Loucy (cell line): ENCODE measurements at regions not wholly inside any gene's neighbourhood (a gene's known extent, or its start where the extent isn't known, plus 50 kb on each side); places are given as distances from the start of the nearest gene placed in this dataset.

Experiments used
- CTCF ChIP-seq: fragments of 200-600 bp; sonication (generic); conservative IDR thresholded peaks from 2 replicates; pipeline ENCODE4 v1.5.1; 2014; ENCODE audit warnings: mild to moderate bottlenecking, antibody characterized with exemption, low read length
- EZH2phosphoT487 ChIP-seq: fragments of 200-600 bp; IDR thresholded peaks from 2 replicates; pipeline ENCODE4 v1.6.1; 2018; ENCODE audit warnings: antibody characterized with exemption, mild to moderate bottlenecking, moderate library complexity, borderline replicate concordance

- no peak for TF ChIP-seq CTCF
- no peak for TF ChIP-seq EZH2phosphoT487
Observed at GRCh38 chr5:25262221-25262620, 617.4 kb upstream of the CDH10 start.
